ENCODE measurements at regions not wholly inside any gene's neighbourhood (a gene's known extent, or its start where the extent isn't known, plus 50 kb on each side); places are given as distances from the start of the nearest gene placed in this dataset.

GRCh38 chr3:177929310-177929709, 606.9 kb upstream of the KCNMB2 start:
- H3K27ac ChIP-seq = peak overlapping the region in 3 of 4 donors; percentile 47 to 81 (median 78)
- WGBS, 2 donors = 53 to 58% methylated on average over 2 of the region's 2 CpGs
- no peak for DNase-seq
- no peaks in the 10 kb centered on the region for H3K9me3 ChIP-seq
- H3K4me3 ChIP-seq = no peak overlapping the region
- intact Hi-C loops (cut with DNase I) = no loop called here
- H3K27me3 ChIP-seq = no peaks in the 10 kb centered on the region
- peaks cover 0 to 45% (median 6%) of the 10 kb centered on the region in 3 donors for H3K4me1 ChIP-seq
- H3K36me3 ChIP-seq = no peaks in the 10 kb centered on the region
- TF ChIP-seq, protein P1, sequence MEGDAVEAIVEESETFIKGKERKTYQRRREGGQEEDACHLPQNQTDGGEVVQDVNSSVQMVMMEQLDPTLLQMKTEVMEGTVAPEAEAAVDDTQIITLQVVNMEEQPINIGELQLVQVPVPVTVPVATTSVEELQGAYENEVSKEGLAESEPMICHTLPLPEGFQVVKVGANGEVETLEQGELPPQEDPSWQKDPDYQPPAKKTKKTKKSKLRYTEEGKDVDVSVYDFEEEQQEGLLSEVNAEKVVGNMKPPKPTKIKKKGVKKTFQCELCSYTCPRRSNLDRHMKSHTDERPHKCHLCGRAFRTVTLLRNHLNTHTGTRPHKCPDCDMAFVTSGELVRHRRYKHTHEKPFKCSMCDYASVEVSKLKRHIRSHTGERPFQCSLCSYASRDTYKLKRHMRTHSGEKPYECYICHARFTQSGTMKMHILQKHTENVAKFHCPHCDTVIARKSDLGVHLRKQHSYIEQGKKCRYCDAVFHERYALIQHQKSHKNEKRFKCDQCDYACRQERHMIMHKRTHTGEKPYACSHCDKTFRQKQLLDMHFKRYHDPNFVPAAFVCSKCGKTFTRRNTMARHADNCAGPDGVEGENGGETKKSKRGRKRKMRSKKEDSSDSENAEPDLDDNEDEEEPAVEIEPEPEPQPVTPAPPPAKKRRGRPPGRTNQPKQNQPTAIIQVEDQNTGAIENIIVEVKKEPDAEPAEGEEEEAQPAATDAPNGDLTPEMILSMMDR (IDR thresholded peaks at IDR 0.05) = no peak
- no peak for TF ChIP-seq POLR2A (IDR thresholded peaks at IDR 0.05)

GRCh38 chr3:177930771-177931170, 605.5 kb upstream of the KCNMB2 start:
- Histone ChIP-seq H3K36me3 (no peaks in the 10 kb centered on the region), H3K27ac (peak overlapping the region in 1 of 4 donors; percentile 81), H3K4me3 (no peak overlapping the region), H3K4me1 (peaks cover 0 to 45% (median 6%) of the 10 kb centered on the region in 3 donors), H3K27me3 (no peaks in the 10 kb centered on the region), H3K9me3 (no peaks in the 10 kb centered on the region)
- WGBS, 2 donors = 73 to 74% methylated on average over 2 of the region's 2 CpGs
- no peak for DNase-seq
- TF ChIP-seq POLR2A (IDR thresholded peaks at IDR 0.05) = no peak
- TF ChIP-seq, protein P1 (IDR thresholded peaks at IDR 0.05) = no peak
- intact Hi-C loops (cut with DNase I) = no loop called here

DNA sequence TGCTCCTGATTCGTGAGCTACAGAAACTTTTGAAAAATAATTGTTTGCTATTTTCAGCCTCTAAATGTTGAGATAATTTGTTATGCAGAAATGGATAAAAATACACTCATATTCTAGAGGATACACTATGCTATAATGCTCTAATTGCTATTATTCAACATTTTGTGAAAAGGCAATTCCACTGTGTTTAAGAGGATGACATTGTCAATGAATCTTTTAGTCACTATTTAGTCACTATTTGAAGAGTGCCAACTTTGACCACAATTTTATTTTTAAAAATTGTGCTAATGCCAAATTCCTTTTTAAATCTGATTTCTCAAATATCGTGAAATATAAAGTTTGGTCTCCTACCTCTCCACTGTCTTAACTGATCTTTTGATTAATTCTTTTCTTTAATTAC, 604.9 kb upstream of the KCNMB2 start:
- 61 to 74% methylated on average over 2 of the region's 2 CpGs for WGBS, 2 donors
- H3K9me3 ChIP-seq = no peaks in the 10 kb centered on the region
- no peaks in the 10 kb centered on the region for H3K36me3 ChIP-seq
- H3K4me3 ChIP-seq = no peak overlapping the region
- H3K27ac ChIP-seq = no peak overlapping the region
- TF ChIP-seq, protein P1 (IDR thresholded peaks at IDR 0.05) = no peak
- no peak for TF ChIP-seq POLR2A (IDR thresholded peaks at IDR 0.05)
- intact Hi-C loops (cut with DNase I) = no loop called here
- H3K27me3 ChIP-seq = no peaks in the 10 kb centered on the region
- peaks cover 0 to 45% (median 6%) of the 10 kb centered on the region in 3 donors for H3K4me1 ChIP-seq
- DNase-seq = no peak

DNA sequence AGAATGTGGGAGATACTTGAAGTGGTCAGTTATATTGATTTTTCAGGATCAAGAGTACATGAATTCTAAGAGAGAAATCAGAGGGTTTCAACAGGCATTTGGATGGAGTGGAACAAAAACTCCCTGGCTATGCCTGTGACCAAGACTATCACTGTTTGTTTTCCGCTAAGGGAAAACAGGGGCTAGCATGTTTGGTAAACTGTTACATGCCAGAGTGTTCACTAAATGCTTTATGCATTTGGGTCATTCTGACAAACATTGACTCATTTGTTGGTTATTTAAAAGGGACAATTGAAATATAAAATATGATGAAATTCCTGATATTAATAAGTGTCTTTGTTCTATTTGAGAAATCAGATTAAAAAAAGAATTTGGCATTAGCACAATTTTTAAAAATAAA, 603.9 kb upstream of the KCNMB2 start:
- no peak overlapping the region for H3K27ac ChIP-seq
- no peak for TF ChIP-seq POLR2A (IDR thresholded peaks at IDR 0.05)
- TF ChIP-seq, protein P1 (IDR thresholded peaks at IDR 0.05) = no peak

GRCh38 chr3:177932750-177933660, 603.2 kb upstream of the KCNMB2 start:
- intact Hi-C loops (cut with DNase I) = no loop called here
- H3K9me3 ChIP-seq = no peaks in the 10 kb centered on the region
- H3K27me3 ChIP-seq = no peaks in the 10 kb centered on the region
- WGBS, 2 donors = 60 to 76% methylated on average over 5 of the region's 5 CpGs
- DNase-seq = no peak
- no peak overlapping the region for H3K27ac ChIP-seq
- no peaks in the 10 kb centered on the region for H3K36me3 ChIP-seq
- H3K4me3 ChIP-seq = no peak overlapping the region
- TF ChIP-seq, protein P1 (IDR thresholded peaks at IDR 0.05) = no peak
- no peak for TF ChIP-seq POLR2A (IDR thresholded peaks at IDR 0.05)
- peaks cover 0 to 38% (median 6%) of the 10 kb centered on the region in 3 donors for H3K4me1 ChIP-seq

More for the DNA sequence above, 603.9 kb upstream of the KCNMB2 start:
- Histone ChIP-seq H3K36me3 (no peaks in the 10 kb centered on the region), H3K4me1 (peaks cover 0 to 45% (median 6%) of the 10 kb centered on the region in 3 donors), H3K9me3 (no peaks in the 10 kb centered on the region), H3K4me3 (no peak overlapping the region), H3K27me3 (no peaks in the 10 kb centered on the region)
- 87 to 91% methylated on average over 1 of the region's 1 CpG for WGBS, 2 donors
- intact Hi-C loops (cut with DNase I) = no loop called here
- no peak for DNase-seq
